Stomach (tissue), 4 donors: ENCODE measurements at regions not wholly inside any gene's neighbourhood (a gene's known extent, or its start where the extent isn't known, plus 50 kb on each side); places are given as distances from the start of the nearest gene placed in this dataset.
"Not testable (repeated sequence)": the region's sequence is repeated elsewhere in the genome, so short reads cannot be mapped to it uniquely, and the experiment has no call there.

Source experiments
- CTCF ChIP-seq, 7 experiments: fragments of 450-650 bp in 4 of 7; fragments of 200-600 bp in 3 of 7; sonication (generic) in 3 of 7; IDR thresholded peaks; one replicate each; pipeline ENCODE4 v1.5.1; 2016 to 2019; ENCODE audit warnings: antibody characterized with exemption in 7 of 7, control low read depth in 2 of 7, mild to moderate bottlenecking in 1 of 7
- POLR2A ChIP-seq, 4 donors: fragments of 450-650 bp; IDR thresholded peaks; one replicate each; pipeline ENCODE4 v1.6.1; 2016; ENCODE audit warnings: antibody characterized with exemption in 4 of 4, control low read depth in 2 of 4, mild to moderate bottlenecking in 1 of 4, moderate library complexity in 1 of 4

DNA sequence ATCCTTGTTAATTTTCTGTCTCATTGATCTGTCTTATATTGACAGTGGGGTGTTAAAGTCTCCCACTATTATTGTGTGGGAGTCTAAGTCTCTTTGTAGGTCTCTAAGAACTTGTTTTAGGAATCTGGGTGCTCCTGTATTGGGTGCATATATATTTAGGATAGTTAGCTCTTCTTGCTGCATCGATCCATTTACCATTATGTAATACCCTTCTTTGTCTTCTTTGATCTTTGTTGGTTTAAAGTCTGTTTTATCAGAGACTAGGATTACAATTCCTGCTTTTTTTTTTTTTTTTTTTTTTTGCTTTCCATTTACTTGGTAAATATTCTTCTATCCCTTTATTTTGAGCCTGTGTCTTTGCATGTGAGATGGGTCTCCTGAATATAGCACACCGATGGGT is 176.6 kb upstream of the SRD5A2 start:
- TF ChIP-seq CTCF, POLR2A (IDR thresholded peaks at IDR 0.05): not testable (repeated sequence)
